ENCODE measurements at regions not wholly inside any gene's neighbourhood (a gene's known extent, or its start where the extent isn't known, plus 50 kb on each side); places are given as distances from the start of the nearest gene placed in this dataset.

DNA sequence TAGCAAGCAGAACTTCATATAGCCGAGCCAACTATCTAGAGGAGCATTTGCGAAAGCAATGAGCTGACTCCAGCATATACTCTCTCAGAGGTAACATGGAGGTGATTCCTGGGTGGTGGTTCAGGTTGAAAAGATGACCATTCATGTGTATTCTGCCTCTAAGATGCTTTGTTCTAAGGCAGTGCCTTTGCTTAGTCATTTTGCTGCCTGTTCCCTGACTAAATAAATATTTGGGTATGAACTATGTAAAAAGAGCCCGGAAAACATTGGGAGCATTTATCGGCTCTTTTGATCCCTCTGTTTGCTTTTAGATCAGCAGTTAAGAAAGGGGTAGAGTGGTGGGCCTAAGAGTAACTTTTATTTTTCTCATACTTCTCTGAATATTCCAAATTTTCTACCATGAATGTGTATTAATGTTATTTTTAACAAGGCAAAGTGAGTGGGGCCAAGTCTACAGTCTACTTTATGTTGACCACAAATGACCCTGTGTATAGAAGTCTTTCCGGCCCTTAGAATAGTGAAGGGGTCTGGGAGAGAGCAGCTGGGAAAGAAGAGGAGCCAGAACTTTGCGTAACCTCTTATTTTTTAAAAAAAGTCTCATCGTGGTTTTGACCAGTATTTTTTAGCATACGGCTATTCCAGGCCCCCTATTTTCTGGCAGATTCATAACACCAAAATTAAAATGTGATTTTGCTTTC lies 206.5 kb upstream of the EYA4 start:
- Histone ChIP-seq H3K4me2 (ENCODE audit: insufficient read depth, low read length) (no peak overlapping the region), H3K27me3 (ENCODE audit: control insufficient read depth in 2 of 2, insufficient read depth in 2 of 2, low read length in 2 of 2) (no peaks in the 10 kb centered on the region), H3K9ac (replicated peaks; ENCODE audit: extremely low read depth, insufficient read depth, low read length) (no peak overlapping the region), H3K4me1 (ENCODE audit: control insufficient read depth, extremely low read depth, insufficient read depth, low read length) (no peaks in the 10 kb centered on the region), H3K4me3 (replicated peaks in 1 of 3; ENCODE audit: insufficient read depth in 1 of 3, low read depth in 1 of 3, low read length in 3 of 3) (no peak overlapping the region), H3K27ac (ENCODE audit: insufficient read depth, low read depth, low read length) (no peak overlapping the region), H3K9me1 (replicated peaks; ENCODE audit: control insufficient read depth, extremely low read depth, insufficient read depth, low read length) (no peaks in the 10 kb centered on the region), H3K36me3 (ENCODE audit: control insufficient read depth in 2 of 2, extremely low read depth in 1 of 2, insufficient read depth in 2 of 2, low read length in 2 of 2) (no peaks in the 10 kb centered on the region), H2AFZ (ENCODE audit: low read depth, low read length) (no peak overlapping the region), H3K79me2 (ENCODE audit: control insufficient read depth, insufficient read depth, low read length) (no peaks in the 10 kb centered on the region), H3K9me3 (replicated peaks; ENCODE audit: control insufficient read depth, insufficient read depth, low read length) (no peaks in the 10 kb centered on the region), H4K20me1 (replicated peaks; ENCODE audit: control insufficient read depth, extremely low read depth, insufficient read depth, low read length) (no peaks in the 10 kb centered on the region)
- dilution Hi-C loops (cut with MboI; ENCODE audit: extremely low pct_ligation_motif_present, low sequenced_read_pairs), result no loop called here
- intact Hi-C loops (cut with micrococcal nuclease), result loop anchor here (5.0 kb wide), 1 partner anchor 202 kb away; no protein-coding TSS in a partner anchor
- TF ChIP-seq JUN (IDR thresholded peaks at IDR 0.05; ENCODE audit: borderline replicate concordance, insufficient read depth, insufficient read length, low read depth), result no peak
- TF ChIP-seq MYC (IDR thresholded peaks at IDR 0.05; ENCODE audit: low read depth, low read length), result no peak
- TF ChIP-seq, protein P1, sequence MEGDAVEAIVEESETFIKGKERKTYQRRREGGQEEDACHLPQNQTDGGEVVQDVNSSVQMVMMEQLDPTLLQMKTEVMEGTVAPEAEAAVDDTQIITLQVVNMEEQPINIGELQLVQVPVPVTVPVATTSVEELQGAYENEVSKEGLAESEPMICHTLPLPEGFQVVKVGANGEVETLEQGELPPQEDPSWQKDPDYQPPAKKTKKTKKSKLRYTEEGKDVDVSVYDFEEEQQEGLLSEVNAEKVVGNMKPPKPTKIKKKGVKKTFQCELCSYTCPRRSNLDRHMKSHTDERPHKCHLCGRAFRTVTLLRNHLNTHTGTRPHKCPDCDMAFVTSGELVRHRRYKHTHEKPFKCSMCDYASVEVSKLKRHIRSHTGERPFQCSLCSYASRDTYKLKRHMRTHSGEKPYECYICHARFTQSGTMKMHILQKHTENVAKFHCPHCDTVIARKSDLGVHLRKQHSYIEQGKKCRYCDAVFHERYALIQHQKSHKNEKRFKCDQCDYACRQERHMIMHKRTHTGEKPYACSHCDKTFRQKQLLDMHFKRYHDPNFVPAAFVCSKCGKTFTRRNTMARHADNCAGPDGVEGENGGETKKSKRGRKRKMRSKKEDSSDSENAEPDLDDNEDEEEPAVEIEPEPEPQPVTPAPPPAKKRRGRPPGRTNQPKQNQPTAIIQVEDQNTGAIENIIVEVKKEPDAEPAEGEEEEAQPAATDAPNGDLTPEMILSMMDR (IDR thresholded peaks at IDR 0.05; ENCODE audit: extremely low read depth in 1 of 2, insufficient read depth in 1 of 2, low read depth in 1 of 2, low read length in 2 of 2), result no peak
- TF ChIP-seq, protein P2, sequence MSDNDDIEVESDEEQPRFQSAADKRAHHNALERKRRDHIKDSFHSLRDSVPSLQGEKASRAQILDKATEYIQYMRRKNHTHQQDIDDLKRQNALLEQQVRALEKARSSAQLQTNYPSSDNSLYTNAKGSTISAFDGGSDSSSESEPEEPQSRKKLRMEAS (IDR thresholded peaks at IDR 0.05; ENCODE audit: insufficient read depth, insufficient read length), result no peak
- TF ChIP-seq POLR2A (IDR thresholded peaks at IDR 0.05; ENCODE audit: low read depth, low read length), result no peak
- no peak for TF ChIP-seq GATA2 (IDR thresholded peaks at IDR 0.05; ENCODE audit: insufficient read depth, insufficient read length, low read depth, low read length)
- no peak for TF ChIP-seq FOS (IDR thresholded peaks at IDR 0.05; ENCODE audit: borderline replicate concordance, insufficient read depth, low read length)
- TF ChIP-seq EZH2 (IDR thresholded peaks at IDR 0.05; ENCODE audit: borderline replicate concordance, low read depth, low read length, severe bottlenecking), result no peak
- ChIA-PET POLR2A (no interaction called here), CTCF (no interaction called here)
- DNase-seq (ENCODE audit: low read depth, low spot score) (no peak), FAIRE-seq (no peak)
- no TSS peak for BruUV-seq (replicated peaks)

Measured in endothelial cell of umbilical vein (primary cell).